Upper lobe of left lung (tissue), 4 donors: ENCODE measurements at regions not wholly inside any gene's neighbourhood (a gene's known extent, or its start where the extent isn't known, plus 50 kb on each side); places are given as distances from the start of the nearest gene placed in this dataset.

Experiments used
- CTCF ChIP-seq, 6 experiments: fragments of 450-650 bp in 4 of 6; fragments of 200-600 bp in 2 of 6; sonication (generic) in 2 of 6; IDR thresholded peaks; one replicate each; pipeline ENCODE4 v1.5.1; 2016 to 2019; ENCODE audit warnings: antibody characterized with exemption in 6 of 6
- EP300 ChIP-seq, 4 donors: sonication (generic); formaldehyde crosslinking; IDR thresholded peaks; one replicate each; pipeline ENCODE4 v1.5.1; 2017; ENCODE audit warnings: antibody characterized with exemption in 4 of 4, control low read depth in 2 of 4
- POLR2A ChIP-seq, 4 donors: fragments of 450-650 bp; IDR thresholded peaks; one replicate each; pipeline ENCODE4 v1.5.1; 2016 to 2017; ENCODE audit warnings: antibody characterized with exemption in 4 of 4, mild to moderate bottlenecking in 2 of 4

DNA sequence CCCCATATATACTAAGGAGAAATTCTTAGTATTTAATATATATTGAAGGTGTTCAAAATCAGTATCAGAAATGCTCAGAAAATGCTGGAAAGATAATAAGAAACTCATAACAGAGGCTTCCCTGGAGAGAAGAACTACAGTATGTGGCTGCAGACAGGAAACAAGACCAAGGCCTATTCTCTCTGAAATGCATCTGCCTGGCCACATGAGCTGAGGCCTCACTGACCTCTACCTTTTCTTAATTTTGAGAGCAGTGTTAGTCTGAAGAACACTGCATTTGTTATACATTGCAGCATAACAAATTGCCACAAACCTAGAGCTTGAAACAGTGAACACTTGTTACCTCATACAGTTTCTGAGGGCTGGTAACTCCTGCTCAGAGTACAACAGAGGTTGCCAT is 133.4 kb upstream of the SPEF2 start:
- TF ChIP-seq CTCF (IDR thresholded peaks at IDR 0.05) (no peak), EP300 (IDR thresholded peaks at IDR 0.05) (no peak), POLR2A (IDR thresholded peaks at IDR 0.05) (no peak)
